ENCODE measurements at regions not wholly inside any gene's neighbourhood (a gene's known extent, or its start where the extent isn't known, plus 50 kb on each side); places are given as distances from the start of the nearest gene placed in this dataset.
A peak's percentile ranks its signal among the peaks of the same experiment; 100 is the strongest.

DNA sequence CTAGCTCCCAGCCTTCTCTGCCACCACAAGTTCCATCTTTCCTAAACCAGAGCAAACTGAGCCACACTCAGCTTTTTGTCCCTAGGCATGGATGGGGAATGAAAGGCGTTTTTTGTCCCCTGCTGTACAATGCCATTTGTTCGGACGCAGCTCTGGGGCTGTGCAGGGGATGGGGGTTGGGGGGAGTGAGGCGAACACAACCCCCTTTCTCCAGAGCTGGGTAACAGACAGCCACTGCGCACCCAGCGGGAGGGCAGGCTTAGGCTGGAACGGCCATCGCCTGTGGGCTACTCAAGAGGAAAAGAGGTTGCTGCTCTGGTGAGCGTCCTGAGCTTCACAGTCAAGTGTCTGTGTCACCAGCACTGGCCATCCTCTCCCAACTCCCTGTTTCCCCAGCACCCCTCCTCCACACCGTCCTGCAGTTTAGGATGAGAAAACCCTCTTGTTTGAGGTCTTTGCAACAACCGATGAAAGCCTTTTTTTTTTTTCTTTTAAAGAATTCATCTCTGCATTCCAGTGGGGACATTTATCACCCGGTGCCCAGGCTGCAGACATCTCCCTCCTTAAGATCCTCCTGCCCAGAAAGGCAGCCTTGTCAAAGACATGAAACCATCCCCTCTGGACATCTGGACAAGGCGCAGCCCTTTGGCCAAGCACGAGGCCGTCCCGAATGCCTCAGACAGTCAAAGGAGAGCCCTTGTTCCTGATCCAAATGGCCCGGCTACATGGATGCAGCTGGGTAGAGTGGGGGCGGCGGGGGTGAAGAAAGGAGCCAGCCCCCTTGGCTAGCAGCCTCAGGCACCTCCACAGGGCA, 419.6 kb downstream of the BCOR start:
- TF ChIP-seq, protein P1, sequence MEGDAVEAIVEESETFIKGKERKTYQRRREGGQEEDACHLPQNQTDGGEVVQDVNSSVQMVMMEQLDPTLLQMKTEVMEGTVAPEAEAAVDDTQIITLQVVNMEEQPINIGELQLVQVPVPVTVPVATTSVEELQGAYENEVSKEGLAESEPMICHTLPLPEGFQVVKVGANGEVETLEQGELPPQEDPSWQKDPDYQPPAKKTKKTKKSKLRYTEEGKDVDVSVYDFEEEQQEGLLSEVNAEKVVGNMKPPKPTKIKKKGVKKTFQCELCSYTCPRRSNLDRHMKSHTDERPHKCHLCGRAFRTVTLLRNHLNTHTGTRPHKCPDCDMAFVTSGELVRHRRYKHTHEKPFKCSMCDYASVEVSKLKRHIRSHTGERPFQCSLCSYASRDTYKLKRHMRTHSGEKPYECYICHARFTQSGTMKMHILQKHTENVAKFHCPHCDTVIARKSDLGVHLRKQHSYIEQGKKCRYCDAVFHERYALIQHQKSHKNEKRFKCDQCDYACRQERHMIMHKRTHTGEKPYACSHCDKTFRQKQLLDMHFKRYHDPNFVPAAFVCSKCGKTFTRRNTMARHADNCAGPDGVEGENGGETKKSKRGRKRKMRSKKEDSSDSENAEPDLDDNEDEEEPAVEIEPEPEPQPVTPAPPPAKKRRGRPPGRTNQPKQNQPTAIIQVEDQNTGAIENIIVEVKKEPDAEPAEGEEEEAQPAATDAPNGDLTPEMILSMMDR (IDR thresholded peaks at IDR 0.05 in 8 of 11, conservative IDR thresholded peaks at IDR 0.05 in 3 of 11), result no peak
- TF ChIP-seq POLR2AphosphoS5 (IDR thresholded peaks at IDR 0.05) (no peak), POLR2A (IDR thresholded peaks at IDR 0.05) (no peak)
- intact Hi-C loops (cut with DNase I; ENCODE audit: low total_unique reads), result no loop called here
- no peaks in the 10 kb centered on the region for H3K27me3 ChIP-seq (replicated peaks in 1 of 7)
- H3K4me1 ChIP-seq, result no peaks in the 10 kb centered on the region
- DNase-seq, result no peak
- no peaks in the 10 kb centered on the region for H3K36me3 ChIP-seq
- WGBS, 5 donors, result 79 to 86% (median 82%) methylated on average over 8 to 19 of the region's 19 CpGs
- H3K27ac ChIP-seq, result peak overlapping the region in 1 of 8 donors; percentile 11
- H3K9me3 ChIP-seq, result no peaks in the 10 kb centered on the region
- no peak overlapping the region for H3K4me3 ChIP-seq

- H3K27ac ChIP-seq, result no peak overlapping the region
- no peaks in the 10 kb centered on the region for H3K4me1 ChIP-seq
- no peaks in the 10 kb centered on the region for H3K9me3 ChIP-seq
- intact Hi-C loops (cut with DNase I; ENCODE audit: low total_unique reads), result no loop called here
- no peaks in the 10 kb centered on the region for H3K27me3 ChIP-seq (replicated peaks in 1 of 7)
- TF ChIP-seq, protein P1 (IDR thresholded peaks at IDR 0.05 in 8 of 11, conservative IDR thresholded peaks at IDR 0.05 in 3 of 11), result no peak
- TF ChIP-seq POLR2A (IDR thresholded peaks at IDR 0.05) (no peak), POLR2AphosphoS5 (IDR thresholded peaks at IDR 0.05) (no peak)
- no peaks in the 10 kb centered on the region for H3K36me3 ChIP-seq
- WGBS, 5 donors, result 73 to 95% (median 85%) methylated on average over 4 of the region's 4 CpGs
- H3K4me3 ChIP-seq, result no peak overlapping the region
- DNase-seq, result no peak
Measured at GRCh38 chrX:39678914-39679313, 418.8 kb downstream of the BCOR start.

GRCh38 chrX:39679497-39680157, 418.1 kb downstream of the BCOR start:
- intact Hi-C loops (cut with DNase I; ENCODE audit: low total_unique reads), result no loop called here
- WGBS, 5 donors, result 83 to 94% (median 91%) methylated on average over 2 to 8 of the region's 8 CpGs
- no peaks in the 10 kb centered on the region for H3K4me1 ChIP-seq
- no peak for TF ChIP-seq POLR2A (IDR thresholded peaks at IDR 0.05)
- no peak for TF ChIP-seq POLR2AphosphoS5 (IDR thresholded peaks at IDR 0.05)
- TF ChIP-seq, protein P1 (IDR thresholded peaks at IDR 0.05 in 8 of 11, conservative IDR thresholded peaks at IDR 0.05 in 3 of 11), result no peak
- no peaks in the 10 kb centered on the region for H3K9me3 ChIP-seq
- no peak overlapping the region for H3K27ac ChIP-seq
- H3K4me3 ChIP-seq, result no peak overlapping the region
- H3K27me3 ChIP-seq (replicated peaks in 1 of 7), result no peaks in the 10 kb centered on the region
- H3K36me3 ChIP-seq, result no peaks in the 10 kb centered on the region
- no peak for DNase-seq

DNA sequence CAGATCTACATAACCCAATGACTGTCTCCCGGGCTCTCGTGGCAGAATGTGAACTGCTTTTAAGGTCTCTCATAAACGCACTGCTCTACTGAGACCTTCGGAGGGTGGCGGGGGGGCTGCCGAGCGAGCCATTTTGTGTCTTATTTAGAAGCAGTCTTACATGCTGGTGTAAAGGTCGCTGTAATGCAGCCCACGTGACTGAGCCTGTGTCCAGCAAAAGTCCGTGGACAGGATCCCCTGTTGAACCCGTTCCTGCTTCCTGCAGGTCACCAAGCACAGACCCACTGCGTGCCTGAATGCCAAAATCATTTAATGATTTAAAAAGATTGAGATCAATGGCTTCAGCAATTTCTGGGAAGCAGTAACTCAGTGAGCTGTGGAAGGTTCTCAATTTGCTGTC, 415.9 kb downstream of the BCOR start:
- no peak for TF ChIP-seq POLR2AphosphoS5 (IDR thresholded peaks at IDR 0.05)
- TF ChIP-seq, protein P1 (IDR thresholded peaks at IDR 0.05 in 8 of 11, conservative IDR thresholded peaks at IDR 0.05 in 3 of 11), result no peak
- no peak for TF ChIP-seq POLR2A (IDR thresholded peaks at IDR 0.05)
- peaks cover 0 to 3% (median 0%) of the 10 kb centered on the region in 6 donors for H3K4me1 ChIP-seq
- H3K27ac ChIP-seq, result no peak overlapping the region
- no peaks in the 10 kb centered on the region for H3K36me3 ChIP-seq
- peaks cover 0 to under 1% (median 0%) of the 10 kb centered on the region in 7 donors for H3K27me3 ChIP-seq (replicated peaks in 1 of 7)
- whole genome bisulfite sequencing, 5 donors, result 77 to 91% (median 82%) methylated on average over 9 to 12 of the region's 12 CpGs
- no peak for DNase-seq
- no peaks in the 10 kb centered on the region for H3K9me3 ChIP-seq
- intact Hi-C loops (cut with DNase I; ENCODE audit: low total_unique reads), result no loop called here
- H3K4me3 ChIP-seq, result no peak overlapping the region

All from spleen (tissue), 11 donors.